Suprapubic skin (tissue), 4 donors: ENCODE measurements at regions not wholly inside any gene's neighbourhood (a gene's known extent, or its start where the extent isn't known, plus 50 kb on each side); places are given as distances from the start of the nearest gene placed in this dataset.

Experiments used
- DNase-seq, 2 donors: peaks; one replicate each; pipeline ENCODE4 v3.0.0-alpha.2; 2019; ENCODE audit warnings: low spot score in 2 of 2
- H3K27ac ChIP-seq: fragments of 200-600 bp; sonication (generic); one replicate; pipeline ENCODE4 v1.5.1; 2019
- H3K27me3 ChIP-seq: fragments of 200-600 bp; sonication (generic); one replicate; pipeline ENCODE4 v1.5.1; 2019
- H3K36me3 ChIP-seq: fragments of 200-600 bp; sonication (generic); one replicate; pipeline ENCODE4 v1.5.1; 2019
- H3K4me1 ChIP-seq: fragments of 200-600 bp; sonication (generic); one replicate; pipeline ENCODE4 v1.5.1; 2019
- H3K4me3 ChIP-seq: fragments of 200-600 bp; sonication (generic); one replicate; pipeline ENCODE4 v1.5.1; 2019; ENCODE audit warnings: mild to moderate bottlenecking
- H3K9me3 ChIP-seq: fragments of 200-600 bp; sonication (generic); one replicate; pipeline ENCODE4 v1.5.1; 2019
- EP300 ChIP-seq: sonication (generic); formaldehyde crosslinking; IDR thresholded peaks from one replicate; pipeline ENCODE4 v1.6.1; 2017; ENCODE audit warnings: antibody characterized with exemption
- POLR2A ChIP-seq, 2 donors: fragments of 450-650 bp; IDR thresholded peaks; one replicate each; pipeline ENCODE4 v1.6.1; 2017; ENCODE audit warnings: antibody characterized with exemption in 2 of 2, mild to moderate bottlenecking in 2 of 2, moderate library complexity in 2 of 2
- POLR2AphosphoS5 ChIP-seq, 3 donors: sonication (generic); formaldehyde crosslinking; IDR thresholded peaks; one replicate each; pipeline ENCODE4 v1.6.1; 2017; ENCODE audit warnings: antibody characterized with exemption in 3 of 3
- WGBS: methylation state at CpG from one replicate; pipeline ENCODE4 v1.1.5; 2018; 5-methylcytosine and 5-hydroxymethylcytosine counted together
- TF ChIP-seq, protein P1 (sequence below), 2 donors: fragments of 200-600 bp in 1 of 2; fragments of 450-650 bp in 1 of 2; sonication (generic) in 1 of 2; IDR thresholded peaks; one replicate each; pipeline ENCODE4 v1.5.1; 2016 to 2019; ENCODE audit warnings: antibody characterized with exemption in 2 of 2, mild to moderate bottlenecking in 1 of 2, moderate library complexity in 1 of 2

DNA sequence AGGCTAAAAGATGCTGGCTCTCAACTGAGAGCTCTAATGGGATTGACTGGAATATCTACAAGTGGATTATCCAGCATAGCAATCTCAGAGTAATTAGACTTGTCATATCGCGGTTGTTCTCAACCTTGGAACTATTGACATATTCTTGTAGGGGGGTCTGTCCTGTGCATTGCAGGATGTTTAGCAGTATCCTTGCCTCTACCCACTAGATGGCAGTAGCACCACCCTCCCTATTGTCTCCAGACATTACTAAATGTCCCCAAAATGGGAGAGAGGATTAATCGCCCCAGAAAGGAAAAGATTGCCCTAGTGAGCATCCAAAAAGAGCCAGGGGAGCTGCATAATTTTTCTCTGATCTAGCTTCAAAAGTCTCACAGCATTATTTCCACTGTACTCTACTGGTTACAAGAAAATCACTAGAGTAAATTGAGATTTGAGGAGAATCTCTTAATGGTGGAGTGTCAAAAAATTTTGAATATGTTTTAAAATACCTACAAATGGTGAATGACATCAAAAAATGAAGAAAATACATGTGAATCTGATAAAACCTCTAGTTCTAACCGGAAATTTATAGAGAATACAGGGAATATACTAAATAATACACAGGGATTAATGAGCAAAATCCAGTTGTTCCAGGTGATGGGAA, 388.2 kb upstream of the AGTR1 start:
- no peak for TF ChIP-seq POLR2A (IDR thresholded peaks at IDR 0.05)
- TF ChIP-seq, protein P1, sequence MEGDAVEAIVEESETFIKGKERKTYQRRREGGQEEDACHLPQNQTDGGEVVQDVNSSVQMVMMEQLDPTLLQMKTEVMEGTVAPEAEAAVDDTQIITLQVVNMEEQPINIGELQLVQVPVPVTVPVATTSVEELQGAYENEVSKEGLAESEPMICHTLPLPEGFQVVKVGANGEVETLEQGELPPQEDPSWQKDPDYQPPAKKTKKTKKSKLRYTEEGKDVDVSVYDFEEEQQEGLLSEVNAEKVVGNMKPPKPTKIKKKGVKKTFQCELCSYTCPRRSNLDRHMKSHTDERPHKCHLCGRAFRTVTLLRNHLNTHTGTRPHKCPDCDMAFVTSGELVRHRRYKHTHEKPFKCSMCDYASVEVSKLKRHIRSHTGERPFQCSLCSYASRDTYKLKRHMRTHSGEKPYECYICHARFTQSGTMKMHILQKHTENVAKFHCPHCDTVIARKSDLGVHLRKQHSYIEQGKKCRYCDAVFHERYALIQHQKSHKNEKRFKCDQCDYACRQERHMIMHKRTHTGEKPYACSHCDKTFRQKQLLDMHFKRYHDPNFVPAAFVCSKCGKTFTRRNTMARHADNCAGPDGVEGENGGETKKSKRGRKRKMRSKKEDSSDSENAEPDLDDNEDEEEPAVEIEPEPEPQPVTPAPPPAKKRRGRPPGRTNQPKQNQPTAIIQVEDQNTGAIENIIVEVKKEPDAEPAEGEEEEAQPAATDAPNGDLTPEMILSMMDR (IDR thresholded peaks at IDR 0.05) = peak in 1 of 2 donors; percentile 32
- TF ChIP-seq POLR2AphosphoS5 (IDR thresholded peaks at IDR 0.05) = no peak

DNA sequence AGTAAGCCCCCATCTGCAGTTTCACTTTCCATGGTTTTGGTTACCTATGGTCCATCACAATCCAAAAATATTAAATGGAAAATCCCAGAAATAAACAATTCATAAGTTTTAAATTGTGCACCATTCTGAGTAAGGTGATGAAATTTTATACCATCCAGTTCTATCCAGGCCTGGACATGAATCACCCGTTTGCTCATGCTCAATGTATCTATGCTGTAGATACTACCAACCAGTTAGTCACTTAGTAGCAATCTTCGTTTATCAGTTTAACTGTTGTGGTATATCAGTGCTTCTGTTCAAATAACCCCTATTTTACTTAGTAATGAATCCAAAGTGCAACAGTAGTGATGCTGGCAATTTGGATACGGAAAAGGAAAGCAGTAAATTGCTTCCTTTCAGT, 381.9 kb upstream of the AGTR1 start:
- DNase-seq = no peak
- H3K27me3 ChIP-seq = no peaks in the 10 kb centered on the region
- WGBS = 78% methylated on average over 3 of the region's 3 CpGs
- H3K4me3 ChIP-seq = no peak overlapping the region
- H3K9me3 ChIP-seq = no peaks in the 10 kb centered on the region
- H3K27ac ChIP-seq = no peak overlapping the region
- H3K36me3 ChIP-seq = no peaks in the 10 kb centered on the region
- TF ChIP-seq POLR2AphosphoS5 (IDR thresholded peaks at IDR 0.05) = no peak
- TF ChIP-seq, protein P1 (IDR thresholded peaks at IDR 0.05) = no peak
- no peak for TF ChIP-seq EP300
- TF ChIP-seq POLR2A (IDR thresholded peaks at IDR 0.05) = no peak
- H3K4me1 ChIP-seq = no peaks in the 10 kb centered on the region

More for the DNA sequence above, 388.2 kb upstream of the AGTR1 start:
- WGBS = 44% methylated on average over 4 of the region's 4 CpGs
- Histone ChIP-seq H3K4me1 (no peaks in the 10 kb centered on the region), H3K36me3 (no peaks in the 10 kb centered on the region), H3K9me3 (no peaks in the 10 kb centered on the region), H3K27ac (no peak overlapping the region), H3K4me3 (no peak overlapping the region), H3K27me3 (no peaks in the 10 kb centered on the region)
- no peak for DNase-seq

DNA sequence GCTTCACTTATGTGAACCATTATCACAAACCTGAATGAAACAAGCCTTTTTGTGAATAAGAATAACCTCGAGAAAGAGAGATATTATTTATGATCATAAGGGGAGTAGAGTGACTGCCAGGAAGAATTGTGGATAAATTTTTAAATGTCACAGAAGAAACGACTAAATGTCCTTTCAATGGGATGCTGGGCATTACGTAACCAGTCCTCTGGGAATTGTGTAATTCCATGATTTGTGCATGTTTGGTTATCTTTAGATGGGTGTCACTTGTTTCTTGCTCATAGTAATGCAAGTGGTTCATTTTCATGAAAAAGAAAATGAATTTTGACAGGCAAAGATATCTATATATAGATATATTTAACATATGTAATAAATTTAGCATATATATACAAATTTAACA, 379.5 kb upstream of the AGTR1 start:
- no peak for DNase-seq
- Histone ChIP-seq H3K4me1 (no peaks in the 10 kb centered on the region), H3K27me3 (no peaks in the 10 kb centered on the region), H3K4me3 (no peak overlapping the region), H3K27ac (no peak overlapping the region), H3K9me3 (no peaks in the 10 kb centered on the region), H3K36me3 (no peaks in the 10 kb centered on the region)
- 67% methylated on average over 3 of the region's 3 CpGs for WGBS
- TF ChIP-seq POLR2AphosphoS5 (IDR thresholded peaks at IDR 0.05) (no peak), POLR2A (IDR thresholded peaks at IDR 0.05) (no peak), EP300 (no peak)
- TF ChIP-seq, protein P1 (IDR thresholded peaks at IDR 0.05) = no peak

DNA sequence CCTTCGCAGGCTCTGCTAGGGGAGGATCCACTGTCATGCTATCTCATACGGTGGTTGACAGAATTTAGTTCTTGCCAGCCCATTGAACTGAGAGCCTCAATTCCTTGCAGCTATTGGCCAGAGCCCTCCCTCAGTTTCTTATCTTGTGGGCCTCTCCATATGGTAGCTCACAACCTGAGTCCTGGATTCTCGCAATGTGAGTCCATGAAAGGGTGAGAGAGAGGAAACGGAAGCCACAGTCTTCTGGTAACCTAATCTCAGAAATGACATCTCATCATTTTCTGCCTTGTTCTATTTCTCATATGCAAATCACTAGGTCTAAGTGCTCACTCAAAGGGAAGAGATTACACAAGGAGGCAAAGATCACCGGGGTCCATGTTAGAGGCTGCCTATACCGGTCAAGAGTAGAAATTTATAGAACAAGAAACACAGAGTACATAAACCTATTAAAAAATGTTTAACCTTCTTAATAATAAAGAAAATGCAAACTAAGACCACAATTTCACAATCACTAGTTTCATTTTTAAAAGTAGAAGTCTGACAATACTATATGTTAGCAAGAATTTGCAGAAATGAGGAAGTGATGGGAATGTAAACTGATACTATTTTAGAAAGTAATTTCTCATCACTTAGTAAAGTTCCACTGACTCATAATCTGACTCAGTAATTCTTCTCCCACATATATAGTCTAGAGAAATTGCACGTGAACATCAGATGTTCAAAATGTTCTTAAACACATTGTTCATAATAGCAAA, 378.4 kb upstream of the AGTR1 start:
- no peaks in the 10 kb centered on the region for H3K36me3 ChIP-seq
- no peak overlapping the region for H3K4me3 ChIP-seq
- H3K27ac ChIP-seq = no peak overlapping the region
- H3K9me3 ChIP-seq = no peaks in the 10 kb centered on the region
- 60% methylated on average over 7 of the region's 7 CpGs for WGBS
- H3K4me1 ChIP-seq = no peaks in the 10 kb centered on the region
- TF ChIP-seq POLR2AphosphoS5 (IDR thresholded peaks at IDR 0.05) (no peak), EP300 (no peak), POLR2A (IDR thresholded peaks at IDR 0.05) (no peak)
- TF ChIP-seq, protein P1 (IDR thresholded peaks at IDR 0.05) = no peak
- no peaks in the 10 kb centered on the region for H3K27me3 ChIP-seq
- DNase-seq = no peak

DNA sequence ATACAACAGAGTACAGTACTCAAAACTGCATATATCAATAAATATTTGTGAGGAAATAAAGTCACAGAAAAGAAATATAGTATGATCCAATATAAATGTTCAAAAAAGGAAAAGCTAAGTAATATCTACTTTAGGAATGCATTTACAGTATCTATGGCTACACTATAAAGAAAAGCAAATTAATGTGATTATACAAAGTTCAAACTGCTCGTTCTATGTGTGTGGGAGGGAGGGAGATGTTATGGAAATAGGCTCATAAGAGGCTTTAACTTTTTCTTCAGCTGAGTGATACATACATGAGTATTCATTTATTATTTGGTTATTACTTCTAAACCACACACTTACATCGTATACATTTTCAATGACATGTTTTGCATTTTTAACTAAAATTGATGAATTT, 377.7 kb upstream of the AGTR1 start:
- Histone ChIP-seq H3K9me3 (no peaks in the 10 kb centered on the region), H3K4me3 (no peak overlapping the region), H3K27me3 (no peaks in the 10 kb centered on the region), H3K27ac (no peak overlapping the region), H3K4me1 (no peaks in the 10 kb centered on the region), H3K36me3 (no peaks in the 10 kb centered on the region)
- TF ChIP-seq, protein P1 (IDR thresholded peaks at IDR 0.05) = no peak
- no peak for TF ChIP-seq EP300
- TF ChIP-seq POLR2A (IDR thresholded peaks at IDR 0.05) = no peak
- TF ChIP-seq POLR2AphosphoS5 (IDR thresholded peaks at IDR 0.05) = no peak
- WGBS = 67% methylated on average over 2 of the region's 2 CpGs
- DNase-seq = no peak
